ENCODE measurements at regions not wholly inside any gene's neighbourhood (a gene's known extent, or its start where the extent isn't known, plus 50 kb on each side); places are given as distances from the start of the nearest gene placed in this dataset.

DNA sequence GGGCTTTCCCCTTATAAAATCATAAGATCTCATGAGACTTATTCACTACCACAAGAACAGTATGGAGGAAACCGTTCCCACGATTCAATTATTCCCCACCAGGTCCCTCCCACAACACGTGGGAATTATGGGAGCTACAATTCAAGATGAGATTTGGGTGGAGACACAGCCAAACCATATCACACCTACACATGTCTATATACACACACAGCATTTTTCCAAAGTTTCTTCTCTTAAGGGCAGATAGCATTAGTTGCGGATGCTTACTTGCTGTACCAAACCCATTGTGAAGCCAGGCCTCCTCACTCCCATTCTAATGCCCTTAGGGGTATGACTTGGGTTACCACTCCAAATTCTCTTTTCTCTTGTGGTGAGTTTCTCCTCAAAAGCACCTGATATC is 104.1 kb upstream of the RAP1B start:
- no peak for TF ChIP-seq GATA1 (IDR thresholded peaks at IDR 0.05; ENCODE audit: low read depth, low read length)
- no peak for TF ChIP-seq POLR2A (IDR thresholded peaks at IDR 0.05; ENCODE audit: low read length)
- DNase-seq = no peak

DNA sequence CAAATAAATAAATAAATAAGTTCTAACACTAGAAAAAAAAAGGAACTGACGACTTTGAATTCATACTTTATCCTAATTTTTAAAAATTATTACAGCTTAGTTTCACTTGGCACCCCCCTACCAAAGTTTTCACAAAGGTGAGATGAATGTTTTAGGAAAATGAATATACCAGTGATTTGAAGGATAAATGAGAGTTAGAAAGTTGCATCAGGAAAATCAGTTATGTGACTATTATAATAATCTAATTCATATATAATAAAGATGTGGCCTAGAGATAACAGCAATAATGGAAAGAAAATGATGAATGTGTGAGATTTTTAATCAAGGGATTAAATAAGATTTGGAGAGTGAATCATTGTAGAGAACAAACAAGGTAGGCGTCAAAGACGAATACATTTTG is 103.0 kb upstream of the RAP1B start:
- no peak for TF ChIP-seq GATA1 (IDR thresholded peaks at IDR 0.05; ENCODE audit: low read depth, low read length)
- TF ChIP-seq POLR2A (IDR thresholded peaks at IDR 0.05; ENCODE audit: low read length) = no peak
- DNase-seq = no peak

DNA sequence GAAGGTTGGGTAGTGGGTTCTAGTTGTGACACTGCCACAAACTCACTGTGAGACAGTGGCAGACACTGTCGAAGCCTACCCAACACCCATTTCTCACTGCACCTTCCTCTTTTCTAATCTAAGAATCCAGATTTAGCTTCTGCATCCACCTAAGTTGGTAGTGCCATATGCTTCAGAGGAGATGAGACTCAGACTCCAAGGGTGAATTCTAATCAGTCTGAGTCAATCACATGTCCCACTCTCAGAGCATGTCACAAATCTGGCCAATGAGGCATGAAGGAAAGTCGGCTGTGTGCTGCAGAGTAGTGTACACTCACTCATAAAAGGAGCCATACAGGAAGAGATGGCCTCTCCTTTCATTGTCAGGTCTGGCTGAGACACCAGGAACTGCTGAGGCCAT is 102.1 kb upstream of the RAP1B start:
- no peak for DNase-seq
- no peak for TF ChIP-seq POLR2A (IDR thresholded peaks at IDR 0.05; ENCODE audit: low read length)
- no peak for TF ChIP-seq GATA1 (IDR thresholded peaks at IDR 0.05; ENCODE audit: low read depth, low read length)

DNA sequence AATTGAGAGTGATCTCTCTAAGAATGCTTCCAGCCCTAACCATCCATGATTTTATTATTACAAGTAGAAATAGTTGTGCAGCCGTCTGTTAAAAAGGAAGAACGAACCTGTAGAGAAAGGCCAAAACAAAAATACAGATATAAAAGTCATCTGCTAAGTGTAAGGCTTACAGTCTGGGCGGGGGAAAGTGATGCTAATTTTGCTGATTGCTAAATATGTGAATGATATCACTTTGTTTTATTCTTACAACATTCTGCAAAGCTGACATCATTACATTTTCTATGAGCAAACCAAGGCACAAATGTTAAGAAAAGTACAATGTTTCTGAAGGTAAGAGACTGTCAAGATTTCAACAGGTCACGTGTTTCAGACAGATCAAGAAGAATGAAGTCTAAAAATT is 101.5 kb upstream of the RAP1B start:
- TF ChIP-seq GATA1 (IDR thresholded peaks at IDR 0.05; ENCODE audit: low read depth, low read length) (no peak), POLR2A (IDR thresholded peaks at IDR 0.05; ENCODE audit: low read length) (no peak)
- DNase-seq = no peak

DNA sequence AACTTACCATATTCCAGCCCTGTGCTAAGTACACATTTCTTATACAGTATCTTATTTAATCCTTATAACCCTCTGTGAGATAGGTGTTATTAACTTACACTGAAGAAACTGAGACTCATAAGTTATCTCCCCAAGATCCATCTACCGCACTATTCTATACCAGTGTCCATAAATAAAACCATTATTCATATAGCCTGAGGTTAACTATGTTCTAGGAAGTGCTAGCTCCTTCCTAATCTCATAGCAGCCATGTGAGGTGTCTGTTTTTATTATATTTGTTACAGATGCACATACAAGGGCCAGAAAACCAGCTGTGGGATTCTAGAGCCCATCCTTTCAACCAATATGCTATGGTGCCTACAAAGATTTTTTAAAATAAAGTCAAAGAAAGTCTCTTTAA is 100.3 kb upstream of the RAP1B start:
- no peak for TF ChIP-seq GATA1 (IDR thresholded peaks at IDR 0.05; ENCODE audit: low read depth, low read length)
- TF ChIP-seq POLR2A (IDR thresholded peaks at IDR 0.05; ENCODE audit: low read length) = no peak
- DNase-seq = no peak

DNA sequence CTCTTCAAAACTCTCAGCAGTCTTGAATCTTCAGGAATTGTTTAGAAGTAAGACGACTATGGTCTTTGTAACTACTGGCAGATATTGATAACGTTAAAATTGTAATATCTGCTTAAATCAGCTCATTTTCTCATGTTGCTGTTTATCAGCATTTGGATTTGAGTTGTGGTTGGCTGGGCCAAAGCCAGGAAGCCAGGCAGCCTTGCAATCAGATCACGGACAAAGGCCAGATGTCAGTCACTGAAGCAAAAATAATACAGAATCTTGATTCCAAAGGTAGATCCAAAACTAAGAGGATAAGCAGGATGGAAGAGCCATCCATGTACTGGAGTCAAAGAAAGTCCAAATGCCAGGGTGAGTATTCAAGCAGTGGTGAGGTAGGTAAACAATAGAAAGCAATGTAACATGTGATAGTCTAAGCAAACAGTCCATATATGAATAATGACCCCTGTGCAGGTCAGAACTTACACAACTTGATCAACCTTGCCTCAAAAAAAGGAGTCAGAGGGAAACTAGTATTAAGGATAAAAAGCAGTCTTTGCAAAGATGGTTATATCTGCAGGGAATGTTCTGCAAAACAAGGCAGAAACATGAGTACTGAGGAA is 95.8 kb upstream of the RAP1B start:
- DNase-seq = peak in 1 of 2 experiments; percentile 29
- TF ChIP-seq GATA1 (IDR thresholded peaks at IDR 0.05; ENCODE audit: low read depth, low read length) (no peak), POLR2A (IDR thresholded peaks at IDR 0.05; ENCODE audit: low read length) (no peak)

DNA sequence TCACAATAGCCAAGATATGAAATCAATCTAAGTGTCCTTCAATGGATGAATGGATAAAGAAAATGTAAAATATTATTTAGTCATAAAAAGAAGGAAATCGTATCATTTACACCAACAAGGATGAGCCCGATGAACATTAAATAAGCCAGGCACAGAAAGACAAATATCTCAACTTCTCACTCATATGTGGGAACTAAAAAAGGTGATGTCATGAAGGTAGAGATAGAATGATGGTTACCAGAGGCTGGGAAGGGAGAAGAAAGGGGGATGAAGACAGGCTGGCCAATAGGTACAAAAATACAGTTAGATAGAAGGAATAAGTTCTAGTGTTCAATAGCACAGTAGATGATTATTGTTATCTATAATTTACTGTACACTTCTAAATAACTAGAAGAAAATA is 94.9 kb upstream of the RAP1B start:
- TF ChIP-seq GATA1 (IDR thresholded peaks at IDR 0.05; ENCODE audit: low read depth, low read length) = no peak
- no peak for DNase-seq

DNA sequence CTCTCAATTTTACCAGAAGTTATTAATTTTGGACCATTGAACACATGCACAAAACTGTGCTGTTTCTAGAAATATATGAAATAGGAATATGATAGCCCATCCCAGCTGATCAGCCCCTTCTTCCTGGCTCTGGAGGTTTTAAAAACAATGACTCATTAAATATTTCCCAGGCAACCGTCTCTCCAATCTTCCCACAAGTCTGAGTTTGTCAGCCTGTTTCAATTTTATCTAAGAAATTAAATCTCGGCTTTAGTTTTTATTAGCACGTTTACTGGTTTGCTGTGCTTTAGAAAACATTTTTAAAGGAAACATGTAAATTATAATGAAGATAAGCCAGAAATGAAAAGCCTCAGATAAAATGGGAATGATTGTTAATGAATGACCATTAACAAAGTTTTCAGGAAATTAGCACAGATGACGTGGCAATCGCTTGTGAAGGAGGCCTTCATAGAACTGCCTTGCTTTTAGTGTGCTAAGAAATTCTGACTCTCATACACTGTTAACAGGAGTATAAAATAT is 89.3 kb upstream of the RAP1B start:
- DNase-seq = no peak
- TF ChIP-seq POLR2A (IDR thresholded peaks at IDR 0.05; ENCODE audit: low read length) = no peak
- TF ChIP-seq GATA1 (IDR thresholded peaks at IDR 0.05; ENCODE audit: low read depth, low read length) = no peak

DNA sequence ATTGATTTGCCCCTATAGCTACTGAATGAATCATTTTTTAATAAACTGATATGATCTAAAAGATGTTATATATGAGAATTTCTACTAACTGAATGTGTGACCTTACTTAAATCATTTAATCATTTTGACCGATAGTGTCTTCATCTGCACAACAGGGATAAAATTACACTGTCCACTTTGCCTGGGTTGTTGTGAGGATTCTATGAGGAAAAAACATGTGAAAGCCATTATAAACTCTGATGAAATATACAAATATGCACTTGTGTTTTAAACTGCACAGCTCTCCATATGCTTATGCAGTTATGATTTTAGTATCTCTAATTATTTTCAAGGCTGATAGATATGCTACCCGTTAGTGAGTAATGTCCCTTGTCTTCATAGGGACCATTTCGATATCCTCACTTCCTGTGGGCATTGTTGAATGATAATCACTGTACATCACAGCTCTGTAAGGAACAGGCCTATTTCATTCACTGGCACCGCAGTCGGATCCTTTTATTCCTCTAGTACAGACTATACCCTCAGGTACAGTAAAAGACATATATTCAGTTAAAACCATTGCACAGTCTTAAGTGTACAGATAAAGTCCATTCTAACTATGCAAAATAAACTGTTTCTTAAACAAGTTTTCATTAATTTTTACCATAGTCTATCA is 88.7 kb upstream of the RAP1B start:
- DNase-seq = no peak

DNA sequence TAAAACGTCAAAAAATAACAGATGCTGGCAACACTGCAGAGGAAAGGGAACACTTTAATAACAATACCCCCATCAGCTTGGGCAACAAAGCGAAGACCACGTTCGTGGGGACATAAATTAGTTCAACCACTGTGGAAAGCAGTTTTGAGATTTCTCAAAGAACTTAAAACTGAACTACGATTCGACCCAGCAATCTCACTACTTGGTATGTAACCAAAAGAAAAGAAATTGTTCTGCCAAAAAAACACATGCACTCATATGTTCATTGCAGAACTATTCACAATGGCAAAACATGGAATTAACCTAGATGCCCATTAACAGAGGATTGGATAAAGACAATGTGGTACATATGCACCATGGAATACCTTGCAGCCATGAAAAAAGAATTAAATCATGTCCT is 81.2 kb upstream of the RAP1B start:
- DNase-seq = no peak
- TF ChIP-seq POLR2A (IDR thresholded peaks at IDR 0.05; ENCODE audit: low read length) (no peak), GATA1 (IDR thresholded peaks at IDR 0.05; ENCODE audit: low read depth, low read length) (no peak)

More for the DNA sequence above, 88.7 kb upstream of the RAP1B start:
- TF ChIP-seq POLR2A (IDR thresholded peaks at IDR 0.05; ENCODE audit: low read length) = no peak
- TF ChIP-seq GATA1 (IDR thresholded peaks at IDR 0.05; ENCODE audit: low read depth, low read length) = no peak

DNA sequence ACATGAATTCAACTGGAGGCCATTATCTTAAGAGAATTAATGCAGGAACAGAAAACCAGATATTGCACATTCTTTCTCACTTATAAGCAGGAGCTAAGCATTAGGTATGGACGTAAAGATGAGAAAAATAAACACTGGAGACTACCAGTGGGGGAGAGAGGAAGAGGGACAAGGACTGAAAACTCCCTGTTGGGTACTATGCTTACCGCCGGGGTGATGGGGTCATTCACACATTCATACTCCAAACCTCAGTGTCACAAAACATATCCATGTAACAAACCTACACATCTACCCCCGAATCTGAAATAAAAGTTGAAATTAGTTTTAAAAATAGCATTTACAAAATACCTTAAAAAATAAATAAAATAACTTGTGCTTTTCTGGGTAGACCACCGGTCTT is 80.8 kb upstream of the RAP1B start:
- TF ChIP-seq GATA1 (IDR thresholded peaks at IDR 0.05; ENCODE audit: low read depth, low read length) (no peak), POLR2A (IDR thresholded peaks at IDR 0.05; ENCODE audit: low read length) (no peak)
- DNase-seq = no peak

DNA sequence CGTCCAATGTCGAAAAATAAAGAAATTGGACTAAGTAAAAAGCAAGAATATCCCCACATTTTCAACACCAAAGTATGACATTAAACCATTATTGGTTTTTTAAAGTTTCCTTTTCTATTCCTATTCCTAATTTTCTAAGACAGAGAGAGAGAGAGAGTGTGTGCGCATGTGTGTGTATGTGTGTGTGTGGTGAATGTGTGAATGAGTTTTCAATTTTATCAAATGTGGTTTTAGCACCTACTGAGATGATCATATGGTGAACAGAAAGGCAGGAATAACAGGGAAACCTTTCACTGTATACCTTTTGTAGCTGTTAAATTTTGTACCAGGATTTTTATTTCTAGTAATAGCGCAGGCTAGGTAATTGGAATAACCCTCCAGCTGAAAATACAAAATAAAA is 80.4 kb upstream of the RAP1B start:
- no peak for TF ChIP-seq POLR2A (IDR thresholded peaks at IDR 0.05; ENCODE audit: low read length)
- DNase-seq = no peak

DNA sequence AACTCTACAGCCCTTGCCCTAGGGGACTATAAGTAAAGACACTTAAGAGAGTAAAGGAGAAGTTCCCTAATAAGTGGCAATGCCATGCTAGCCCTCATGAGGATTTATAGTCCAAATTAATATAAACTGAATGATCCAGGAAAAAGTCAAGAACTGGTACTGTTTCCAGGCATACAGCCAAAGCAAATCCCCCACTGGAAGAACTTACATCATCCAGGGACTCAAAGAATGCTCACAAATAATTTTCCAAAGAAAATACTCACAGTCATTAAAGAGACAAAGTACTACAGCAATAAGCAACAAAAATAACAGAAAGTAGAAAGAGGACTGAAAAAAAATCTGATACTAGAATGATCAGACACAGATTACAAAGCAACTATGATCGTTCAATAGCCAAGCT is 79.7 kb upstream of the RAP1B start:
- no peak for DNase-seq
- TF ChIP-seq POLR2A (IDR thresholded peaks at IDR 0.05; ENCODE audit: low read length) = no peak
- no peak for TF ChIP-seq GATA1 (IDR thresholded peaks at IDR 0.05; ENCODE audit: low read depth, low read length)

DNA sequence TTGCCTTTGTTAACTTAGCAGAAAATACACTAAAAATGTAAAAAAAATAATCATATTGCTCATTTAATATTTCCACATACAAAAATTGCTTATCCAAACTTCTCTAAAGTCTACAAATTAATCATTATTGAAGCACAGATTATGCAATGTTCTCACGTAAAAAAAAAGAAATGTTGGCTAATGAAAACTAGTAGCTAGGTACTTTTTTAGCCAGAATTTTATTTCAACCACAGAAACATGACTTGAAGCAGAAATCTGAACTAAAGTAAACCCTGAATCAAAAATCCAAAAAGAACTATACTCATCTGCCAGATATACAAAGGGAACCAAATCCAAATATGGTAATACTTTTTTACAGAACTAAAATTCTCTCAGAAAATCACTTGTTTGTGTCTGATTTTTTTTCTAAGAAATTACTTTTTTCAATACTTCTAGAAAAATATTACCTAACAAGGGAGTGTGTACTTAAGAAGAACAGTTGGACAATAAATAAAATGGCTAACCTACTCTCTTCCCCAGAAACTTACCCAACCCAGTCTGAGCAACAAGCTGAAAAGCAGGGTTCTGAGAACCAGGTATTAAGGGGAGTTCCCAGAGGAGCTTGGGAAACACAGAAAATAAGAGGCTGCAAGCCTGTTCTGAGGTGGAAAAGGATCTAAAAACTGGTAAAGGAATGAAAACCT is 78.4 kb upstream of the RAP1B start:
- no peak for DNase-seq
- TF ChIP-seq GATA1 (IDR thresholded peaks at IDR 0.05; ENCODE audit: low read depth, low read length) (no peak), POLR2A (IDR thresholded peaks at IDR 0.05; ENCODE audit: low read length) (no peak)

DNA sequence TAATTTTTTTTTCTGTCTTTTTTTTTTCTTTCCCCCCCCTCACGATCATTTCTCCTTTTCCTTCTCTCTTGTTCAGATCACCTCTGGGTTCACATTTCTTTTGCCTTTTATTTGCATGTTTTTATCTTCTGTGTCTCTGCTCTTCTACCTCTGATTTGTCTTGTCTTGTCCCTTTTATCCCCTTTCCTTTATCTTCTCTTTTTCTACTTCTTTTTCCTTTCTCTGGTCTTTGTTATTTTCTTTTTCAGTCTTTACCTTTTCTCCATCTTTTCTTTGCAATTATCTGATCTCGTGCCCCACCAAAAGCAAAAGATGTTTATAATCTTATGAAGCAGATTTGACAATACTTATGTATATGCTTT is 77.8 kb upstream of the RAP1B start:
- TF ChIP-seq POLR2A (IDR thresholded peaks at IDR 0.05; ENCODE audit: low read length) (no peak), GATA1 (IDR thresholded peaks at IDR 0.05; ENCODE audit: low read depth, low read length) (no peak)
- no peak for DNase-seq

All from erythroblast (primary cell).